Retina (tissue), 1 donor: ENCODE measurements at regions not wholly inside any gene's neighbourhood (a gene's known extent, or its start where the extent isn't known, plus 50 kb on each side); places are given as distances from the start of the nearest gene placed in this dataset.
"Not testable (repeated sequence)": the region's sequence is repeated elsewhere in the genome, so short reads cannot be mapped to it uniquely, and the experiment has no call there.

Source experiments
- DNase-seq: peaks from one replicate; pipeline ENCODE4 v3.0.0-alpha.2; 2016

GRCh38 chr18:4753151-4753550 is 298.0 kb upstream of the DLGAP1 start:
- not testable (repeated sequence) for DNase-seq

- no peak for DNase-seq
Measured at GRCh38 chr18:4751523-4751922, 296.4 kb upstream of the DLGAP1 start.

- DNase-seq: no peak
Measured at GRCh38 chr18:4750393-4751346, 295.6 kb upstream of the DLGAP1 start.

GRCh38 chr18:4748975-4749374 is 293.9 kb upstream of the DLGAP1 start:
- no peak for DNase-seq

GRCh38 chr18:4734903-4735302 is 279.8 kb upstream of the DLGAP1 start:
- DNase-seq: no peak

DNA sequence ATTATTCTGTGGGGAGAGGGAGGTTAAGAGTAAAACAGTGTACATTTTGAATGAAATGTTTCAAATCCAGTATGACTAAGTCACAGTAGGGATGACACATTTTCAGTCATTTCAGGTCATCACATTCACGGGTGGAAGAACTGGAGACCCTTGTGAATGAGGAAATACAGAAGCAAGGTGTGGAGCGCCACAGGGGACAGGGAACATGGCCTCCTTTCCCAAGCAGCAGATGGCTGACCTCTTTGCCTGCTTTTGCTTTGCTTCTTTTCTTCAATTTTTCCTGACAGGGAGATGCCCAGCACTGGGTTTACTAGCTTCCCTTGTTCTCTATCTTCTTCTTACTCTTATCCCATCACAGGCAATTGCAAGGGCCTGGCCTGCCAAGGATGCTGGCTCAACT is 278.9 kb upstream of the DLGAP1 start:
- DNase-seq: no peak

GRCh38 chr18:4721545-4721944 is 266.4 kb upstream of the DLGAP1 start:
- DNase-seq: no peak

- peak; percentile 34 for DNase-seq
Measured at GRCh38 chr18:4720518-4720917, 265.4 kb upstream of the DLGAP1 start.

DNA sequence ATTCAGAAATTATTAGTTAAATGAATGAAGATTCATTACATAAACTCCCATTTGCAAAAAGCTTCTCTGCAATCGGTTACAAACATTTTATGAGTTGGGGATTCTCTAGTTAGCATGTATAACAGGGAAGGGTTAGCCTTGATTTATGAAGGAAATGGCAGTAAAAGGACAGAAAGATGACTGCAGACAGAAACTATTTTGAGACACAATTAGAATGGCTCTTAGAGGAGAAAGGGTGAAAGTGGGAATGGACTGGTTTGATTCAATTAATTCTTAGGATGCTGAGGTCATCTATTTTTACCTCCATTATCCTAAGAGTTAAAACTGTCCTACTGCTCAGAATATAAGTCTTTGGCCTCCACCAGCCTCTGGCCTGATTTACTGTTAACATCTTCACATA is 250.8 kb upstream of the DLGAP1 start:
- no peak for DNase-seq

DNA sequence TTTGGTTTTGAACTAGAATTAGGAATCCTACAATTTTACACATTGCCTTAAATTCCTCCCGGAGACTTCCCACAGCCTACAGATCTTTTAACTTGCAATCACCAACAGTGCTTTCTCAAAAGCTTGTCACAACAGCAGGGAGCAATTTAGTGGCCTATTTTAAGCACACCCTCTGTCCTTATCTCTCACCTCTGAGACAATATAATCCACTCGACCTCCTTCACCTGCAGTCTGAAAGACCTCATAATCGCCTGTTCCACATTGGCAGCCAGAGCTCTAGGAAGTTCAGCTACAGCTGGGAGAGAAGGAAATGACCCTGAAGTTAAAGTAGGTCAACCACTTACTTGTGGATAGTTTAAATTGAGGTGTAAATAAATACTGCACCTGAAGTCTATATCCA is 249.7 kb upstream of the DLGAP1 start:
- DNase-seq: no peak

GRCh38 chr18:4691836-4692235 is 236.7 kb upstream of the DLGAP1 start:
- no peak for DNase-seq

GRCh38 chr18:4678685-4679084 is 223.6 kb upstream of the DLGAP1 start:
- DNase-seq: not testable (repeated sequence)

DNA sequence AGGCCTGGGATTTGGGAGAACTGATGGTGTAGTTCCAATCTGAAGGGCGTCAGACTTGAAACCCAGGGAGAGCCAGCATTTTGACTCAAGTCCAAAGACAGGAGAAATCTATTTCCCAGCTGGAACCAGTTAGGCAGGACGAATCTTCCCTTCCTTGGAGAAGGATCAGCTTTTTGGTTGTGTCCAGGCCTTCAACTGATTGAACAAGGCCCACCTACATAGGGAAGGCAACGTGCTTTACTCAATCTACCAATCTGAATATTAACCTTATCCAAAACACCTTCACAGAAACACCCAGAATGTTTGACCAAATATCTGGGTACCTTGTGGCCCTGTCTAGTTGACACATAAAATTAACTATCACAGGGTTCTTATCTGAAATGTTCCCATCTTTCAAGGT is 221.9 kb upstream of the DLGAP1 start:
- no peak for DNase-seq

DNA sequence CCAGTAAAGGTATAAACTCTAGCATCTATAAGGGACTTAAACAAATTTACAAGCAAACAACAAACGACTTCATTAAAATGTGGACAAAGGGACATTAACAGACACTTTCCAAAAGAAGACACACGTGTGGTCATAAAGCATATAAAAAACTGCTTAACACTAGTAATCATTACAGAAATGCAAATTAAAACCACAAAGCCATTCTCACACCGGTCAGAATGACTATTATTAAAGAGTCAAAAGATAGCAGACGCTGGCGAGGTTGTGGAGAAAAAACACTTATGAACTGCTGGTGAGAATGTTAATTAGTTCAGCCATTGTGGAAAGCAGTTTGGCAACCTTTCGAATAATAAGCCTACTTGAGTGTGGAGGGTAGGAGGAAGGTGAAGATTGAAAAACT is 217.1 kb upstream of the DLGAP1 start:
- no peak for DNase-seq

- no peak for DNase-seq
Measured at GRCh38 chr18:4658804-4659203, 203.7 kb upstream of the DLGAP1 start.

GRCh38 chr18:4653418-4653817 is 198.3 kb upstream of the DLGAP1 start:
- DNase-seq: no peak

DNA sequence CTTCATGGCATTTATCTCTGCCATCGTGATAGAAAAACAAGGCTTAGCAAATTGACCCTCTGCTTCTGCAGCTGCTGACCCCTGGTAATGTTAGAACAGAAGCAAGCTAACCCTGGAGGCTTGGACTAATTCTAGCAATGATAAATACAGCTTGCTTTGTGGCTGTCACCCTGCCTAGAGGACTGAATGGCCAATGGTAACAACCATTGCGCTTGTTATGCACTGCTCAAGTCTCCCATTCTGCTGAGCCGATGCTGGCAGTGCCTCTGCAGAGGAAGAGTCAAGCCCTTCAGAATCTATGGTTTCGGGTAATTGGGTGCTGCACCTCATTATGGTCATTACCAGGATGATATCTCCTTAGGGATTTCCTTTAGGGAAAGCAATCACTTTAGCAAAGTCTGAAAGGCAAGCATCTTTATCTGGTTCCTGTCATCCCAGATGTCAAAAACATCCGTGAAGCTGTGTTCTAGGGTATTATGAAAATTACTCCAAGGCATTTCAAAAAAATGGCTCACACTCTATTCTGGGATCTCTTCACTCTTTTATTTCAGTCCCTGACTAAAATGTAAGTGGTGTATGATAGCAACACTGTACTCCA is 186.8 kb upstream of the DLGAP1 start:
- no peak for DNase-seq

- DNase-seq: no peak
Measured at GRCh38 chr18:4640349-4641012, 185.4 kb upstream of the DLGAP1 start.

DNA sequence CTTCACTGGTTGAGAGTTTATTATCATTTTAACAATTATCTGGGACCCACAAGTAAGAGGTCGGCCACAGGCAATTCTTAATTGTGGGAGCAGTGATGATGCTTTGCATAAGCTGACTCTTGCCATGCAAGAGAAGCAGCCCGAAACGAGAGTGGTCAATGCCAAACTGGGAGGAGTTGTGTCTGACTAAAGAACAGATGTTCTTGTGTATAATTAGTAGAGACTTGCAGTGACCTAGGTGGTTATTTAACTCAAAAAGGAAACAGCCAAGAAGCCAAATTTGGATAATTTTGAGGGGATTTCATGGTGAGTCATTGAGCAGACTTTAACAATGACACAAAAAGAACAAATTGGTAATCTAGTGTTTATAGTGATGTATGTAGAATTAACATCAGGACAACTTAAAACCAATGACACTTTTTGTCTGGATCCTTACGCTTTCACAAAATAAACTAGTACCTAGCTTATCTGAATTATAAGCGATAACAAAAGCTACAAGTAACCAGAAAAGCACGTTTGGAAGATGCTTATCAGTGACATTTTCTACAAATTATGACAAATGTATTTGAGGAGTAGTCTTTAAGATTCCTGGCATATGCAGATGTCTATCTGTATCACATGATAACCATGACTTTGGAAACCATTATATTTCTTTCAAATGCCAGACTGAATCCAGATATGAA is 184.7 kb upstream of the DLGAP1 start:
- no peak for DNase-seq

GRCh38 chr18:4638680-4639079 is 183.6 kb upstream of the DLGAP1 start:
- DNase-seq: no peak

DNA sequence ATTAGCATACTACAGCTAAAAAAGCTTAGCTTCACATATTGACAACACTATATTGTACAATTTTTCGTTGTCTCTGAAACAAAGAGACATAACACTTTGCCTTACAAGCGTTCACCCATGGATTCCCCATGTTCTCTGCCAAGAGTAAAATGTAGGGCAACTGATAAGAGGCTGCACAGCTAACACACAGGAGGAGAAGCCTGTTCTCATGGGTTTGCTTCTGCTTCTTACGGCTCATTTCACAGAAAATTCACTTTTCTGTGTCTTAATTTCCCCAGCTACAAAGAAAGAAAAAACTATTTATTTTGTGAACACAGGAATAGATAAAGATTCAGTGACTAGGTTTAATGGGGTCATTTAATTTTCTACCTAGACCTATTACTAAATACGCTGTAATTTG is 182.8 kb upstream of the DLGAP1 start:
- no peak for DNase-seq

GRCh38 chr18:4636967-4637366 is 181.9 kb upstream of the DLGAP1 start:
- peak; percentile 49 for DNase-seq

DNA sequence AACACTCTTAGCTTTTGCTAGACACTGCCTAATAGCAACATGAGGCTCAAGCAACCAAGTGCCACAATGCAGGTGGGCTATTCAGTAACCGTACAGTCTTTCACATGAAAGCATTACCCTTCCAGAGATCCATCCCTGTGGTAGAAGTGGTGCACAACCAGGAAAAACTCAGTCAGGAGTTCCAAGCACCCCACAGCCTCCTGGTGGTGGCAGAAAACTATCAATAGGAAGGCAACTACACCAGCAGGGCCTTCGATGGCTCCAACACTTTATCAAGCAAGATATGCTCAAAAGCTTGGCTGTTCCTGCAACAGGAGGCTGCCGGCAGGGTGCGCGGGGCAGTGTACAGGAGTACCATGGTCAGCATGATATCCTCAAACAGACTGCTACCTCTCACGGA is 176.1 kb upstream of the DLGAP1 start:
- no peak for DNase-seq
